Ishikawa (cell line): ENCODE measurements at regions not wholly inside any gene's neighbourhood (a gene's known extent, or its start where the extent isn't known, plus 50 kb on each side); places are given as distances from the start of the nearest gene placed in this dataset.

Experiments used
- CEBPB ChIP-seq: IDR thresholded peaks from 2 replicates; pipeline ENCODE4 v1.6.1; 2012
- FOXM1 ChIP-seq: IDR thresholded peaks from 2 replicates; pipeline ENCODE4 v1.6.1; 2012; ENCODE audit warnings: low read depth, borderline replicate concordance
- NFIC ChIP-seq: IDR thresholded peaks from 2 replicates; pipeline ENCODE4 v1.6.1; 2012
- TAF1 ChIP-seq: IDR thresholded peaks from 2 replicates; pipeline ENCODE4 v1.6.1; 2012; ENCODE audit warnings: low read depth, mild to moderate bottlenecking
- YY1 ChIP-seq: IDR thresholded peaks from 2 replicates; pipeline ENCODE4 v1.6.1; 2012; ENCODE audit warnings: low read depth
- TF ChIP-seq, protein P1 (sequence below): IDR thresholded peaks from 2 replicates; pipeline ENCODE4 v1.6.1; 2012

DNA sequence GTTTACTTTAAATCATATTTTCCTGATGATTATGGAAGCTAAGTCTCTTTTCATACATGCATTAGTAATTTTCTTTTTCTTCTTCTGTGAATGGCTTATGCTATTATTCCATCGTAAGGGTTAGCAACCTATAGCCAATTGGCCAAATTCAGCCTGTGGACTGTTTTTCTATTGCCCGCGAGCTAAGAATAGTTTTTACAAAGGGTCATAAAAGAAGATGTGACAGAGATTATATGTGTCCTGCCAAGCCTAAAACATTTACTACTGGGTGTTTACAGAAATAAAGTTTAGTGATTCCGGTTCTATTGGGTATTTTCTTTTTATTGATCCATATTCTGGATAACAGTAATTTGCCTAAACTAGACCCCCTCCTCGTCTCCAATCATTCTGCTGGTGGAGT is 268.8 kb upstream of the DIO3 start:
- TF ChIP-seq CEBPB: no peak
- TF ChIP-seq NFIC: no peak
- TF ChIP-seq, protein P1, sequence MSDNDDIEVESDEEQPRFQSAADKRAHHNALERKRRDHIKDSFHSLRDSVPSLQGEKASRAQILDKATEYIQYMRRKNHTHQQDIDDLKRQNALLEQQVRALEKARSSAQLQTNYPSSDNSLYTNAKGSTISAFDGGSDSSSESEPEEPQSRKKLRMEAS: no peak
- TF ChIP-seq FOXM1: no peak
- TF ChIP-seq YY1: no peak
- no peak for TF ChIP-seq TAF1
